ENCODE measurements at regions not wholly inside any gene's neighbourhood (a gene's known extent, or its start where the extent isn't known, plus 50 kb on each side); places are given as distances from the start of the nearest gene placed in this dataset.
"Not testable (repeated sequence)": the region's sequence is repeated elsewhere in the genome, so short reads cannot be mapped to it uniquely, and the experiment has no call there.

DNA sequence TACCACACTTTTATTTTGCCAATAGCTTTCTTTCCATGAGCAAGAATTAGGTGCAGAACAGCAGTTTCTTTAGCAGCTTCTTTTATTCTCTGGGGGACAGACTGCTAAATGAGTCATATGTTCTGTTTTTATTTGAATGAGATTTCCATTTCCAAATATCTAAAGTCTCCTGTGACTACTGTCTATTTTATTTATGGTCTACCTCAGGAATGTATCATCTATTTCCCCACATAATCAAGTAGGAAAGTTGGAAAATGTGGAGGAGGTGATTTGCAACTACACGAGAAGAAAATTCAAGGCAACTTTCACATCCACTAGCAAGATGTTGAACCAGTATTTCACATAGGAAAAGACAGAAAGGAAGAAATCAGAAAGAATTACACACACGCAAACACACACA lies 139.9 kb upstream of the MEX3C start:
- no peak for DNase-seq

DNA sequence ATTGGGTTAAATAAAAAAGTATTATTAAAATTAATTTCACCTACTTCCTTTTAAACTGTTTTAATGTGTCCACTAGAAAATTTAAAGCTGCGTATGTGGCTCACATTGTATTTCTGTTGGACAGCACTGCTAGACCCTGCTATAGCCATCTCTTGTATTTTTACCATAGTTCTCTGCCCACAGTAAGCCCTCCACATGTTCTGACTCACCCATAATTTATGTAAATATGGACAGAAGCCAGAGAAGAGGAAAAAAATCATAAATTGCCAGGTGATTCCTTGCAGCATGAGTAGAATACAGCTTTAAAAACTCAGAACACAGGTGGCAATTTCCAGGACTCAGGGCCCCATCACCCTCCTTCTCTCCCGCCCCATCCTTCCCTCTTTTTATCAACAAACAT lies 142.4 kb upstream of the MEX3C start:
- no peak for DNase-seq

DNA sequence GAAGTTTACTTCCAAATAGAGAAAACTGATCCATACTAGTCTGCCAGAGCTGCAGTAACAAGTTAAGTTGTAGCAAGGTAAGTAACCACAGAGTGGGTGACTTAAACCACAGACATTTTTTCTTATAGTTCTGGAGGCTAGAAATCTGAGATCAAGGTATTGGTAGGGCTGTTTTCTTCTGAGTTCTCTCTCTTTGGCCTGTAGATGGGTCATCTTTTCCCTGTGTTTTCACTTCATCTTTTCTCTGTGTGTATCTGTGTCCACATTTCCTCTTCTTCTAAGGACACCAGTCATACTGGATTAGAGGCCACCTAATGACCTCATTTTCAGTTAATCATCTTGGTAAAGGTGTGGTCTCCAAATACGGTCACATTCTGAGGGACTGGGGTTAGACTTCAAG lies 142.9 kb upstream of the MEX3C start:
- DNase-seq, result no peak

DNA sequence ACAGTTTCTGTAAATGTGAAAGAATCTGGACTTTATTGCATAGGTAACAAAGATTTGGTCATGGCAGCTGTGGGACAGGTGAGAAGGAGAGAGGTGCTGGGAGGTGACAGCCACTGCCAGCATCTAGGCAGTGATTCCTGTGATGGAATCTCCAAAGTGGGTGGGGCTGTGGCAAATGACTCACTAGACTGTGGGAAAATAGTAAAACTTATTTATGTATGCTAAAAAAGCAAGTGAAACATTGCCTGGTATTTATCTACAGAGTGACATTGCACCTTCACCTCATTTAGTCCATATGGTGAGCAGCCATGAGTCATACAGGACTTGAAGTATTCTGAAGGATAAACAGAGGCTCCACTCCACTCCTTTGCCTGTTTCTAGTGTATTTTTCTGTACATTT lies 145.3 kb upstream of the MEX3C start:
- no peak for DNase-seq

DNA sequence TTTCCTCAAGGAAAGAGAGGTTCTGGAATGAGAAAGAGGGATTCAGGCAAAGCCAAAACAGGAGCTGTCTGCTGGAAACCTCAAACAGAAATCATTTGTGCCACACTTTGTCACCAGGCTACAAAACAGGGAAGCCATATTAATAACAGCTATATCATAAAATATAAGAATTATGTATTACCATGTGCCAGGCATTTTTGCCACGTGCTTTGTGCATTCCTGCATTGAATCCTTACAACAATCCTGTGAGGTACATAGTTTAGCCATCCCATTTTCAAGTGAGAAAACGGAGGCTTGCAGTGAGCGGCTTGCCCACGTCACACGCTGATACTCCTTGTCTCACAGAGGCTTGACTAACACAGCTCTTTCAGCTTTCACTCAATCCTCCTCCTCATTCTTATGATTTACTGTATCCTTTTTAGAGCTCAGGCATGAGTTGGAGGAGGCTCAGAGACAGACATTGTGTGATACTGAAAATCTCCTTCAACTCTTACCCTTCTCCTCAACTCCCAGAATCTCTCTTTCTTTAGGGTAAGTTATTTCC lies 148.4 kb upstream of the MEX3C start:
- no peak for DNase-seq

DNA sequence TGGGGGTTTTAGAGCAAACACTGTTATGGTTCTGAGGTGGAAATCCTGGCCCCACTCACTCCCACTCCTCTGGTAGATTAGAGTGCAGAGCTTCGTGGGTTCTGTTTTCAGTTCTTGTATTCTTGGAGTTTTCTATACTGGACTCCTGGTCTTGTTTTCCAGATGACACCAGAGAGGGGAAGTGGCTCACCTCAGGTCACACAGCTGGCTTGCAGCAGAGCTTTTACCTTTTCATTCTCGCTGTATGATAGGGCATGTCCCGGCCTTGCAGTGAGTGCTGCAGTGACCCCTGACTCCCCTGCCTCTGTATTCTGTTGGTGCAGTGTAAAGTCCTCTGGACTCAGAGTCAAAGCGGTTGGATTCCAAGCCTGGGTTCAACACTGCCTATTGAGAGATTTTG lies 148.9 kb upstream of the MEX3C start:
- DNase-seq, result no peak

DNA sequence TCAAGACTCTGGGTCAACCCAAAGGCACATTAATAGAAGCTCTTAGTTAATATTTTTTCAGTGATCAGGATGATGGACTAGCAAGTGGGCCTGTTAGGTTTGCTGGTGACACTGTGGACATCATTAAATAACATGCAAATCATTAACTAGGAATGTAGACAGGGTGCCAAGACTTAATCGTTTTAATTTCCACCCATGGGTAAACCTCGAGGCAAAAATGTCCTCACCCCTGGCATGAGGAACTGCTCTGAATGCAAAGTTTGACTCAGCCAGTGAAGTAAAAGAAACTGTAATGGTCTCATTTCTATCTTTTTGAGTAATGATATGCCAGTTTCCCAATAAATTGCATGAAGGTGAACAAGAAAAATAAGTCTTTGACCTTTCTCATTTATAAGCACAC lies 152.6 kb upstream of the MEX3C start:
- DNase-seq, result no peak

DNA sequence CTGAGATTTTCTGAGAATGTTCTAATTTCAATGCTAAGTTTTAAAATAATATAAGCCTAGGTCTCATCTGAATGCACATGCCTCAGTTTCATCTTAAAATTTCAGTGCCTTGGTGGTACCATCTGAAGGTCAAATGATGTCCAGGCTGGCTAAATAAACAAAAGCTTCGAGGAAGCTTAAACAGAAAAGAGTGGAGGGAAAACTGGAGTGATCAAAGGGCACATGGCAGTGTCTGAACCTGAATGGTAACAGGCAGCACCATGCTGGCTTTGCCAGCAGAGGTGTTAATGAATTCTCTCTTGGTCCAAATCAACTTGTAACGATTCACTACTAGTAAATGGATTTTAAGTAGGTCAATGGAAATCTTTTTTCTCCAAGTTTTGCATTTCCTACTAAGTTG lies 158.4 kb upstream of the MEX3C start:
- no peak for DNase-seq

DNA sequence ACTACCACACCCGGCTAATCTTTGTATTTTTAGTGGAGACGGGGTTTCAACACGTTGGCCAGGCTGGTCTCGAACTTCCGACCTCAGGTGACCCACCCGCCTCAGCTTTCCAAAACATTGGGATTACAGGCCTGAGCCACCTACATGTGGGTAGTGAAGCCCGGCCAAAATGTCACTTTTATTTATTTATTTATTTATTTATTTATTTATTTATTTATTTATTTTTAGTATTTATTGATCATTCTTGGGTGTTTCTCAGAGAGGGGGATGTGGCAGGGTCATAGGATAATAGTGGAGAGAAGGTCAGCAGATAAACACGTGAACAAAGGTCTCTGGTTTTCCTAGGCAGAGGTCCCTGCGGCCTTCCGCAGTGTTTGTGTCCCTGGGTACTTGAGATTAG lies 162.8 kb upstream of the MEX3C start:
- DNase-seq, result not testable (repeated sequence)

DNA sequence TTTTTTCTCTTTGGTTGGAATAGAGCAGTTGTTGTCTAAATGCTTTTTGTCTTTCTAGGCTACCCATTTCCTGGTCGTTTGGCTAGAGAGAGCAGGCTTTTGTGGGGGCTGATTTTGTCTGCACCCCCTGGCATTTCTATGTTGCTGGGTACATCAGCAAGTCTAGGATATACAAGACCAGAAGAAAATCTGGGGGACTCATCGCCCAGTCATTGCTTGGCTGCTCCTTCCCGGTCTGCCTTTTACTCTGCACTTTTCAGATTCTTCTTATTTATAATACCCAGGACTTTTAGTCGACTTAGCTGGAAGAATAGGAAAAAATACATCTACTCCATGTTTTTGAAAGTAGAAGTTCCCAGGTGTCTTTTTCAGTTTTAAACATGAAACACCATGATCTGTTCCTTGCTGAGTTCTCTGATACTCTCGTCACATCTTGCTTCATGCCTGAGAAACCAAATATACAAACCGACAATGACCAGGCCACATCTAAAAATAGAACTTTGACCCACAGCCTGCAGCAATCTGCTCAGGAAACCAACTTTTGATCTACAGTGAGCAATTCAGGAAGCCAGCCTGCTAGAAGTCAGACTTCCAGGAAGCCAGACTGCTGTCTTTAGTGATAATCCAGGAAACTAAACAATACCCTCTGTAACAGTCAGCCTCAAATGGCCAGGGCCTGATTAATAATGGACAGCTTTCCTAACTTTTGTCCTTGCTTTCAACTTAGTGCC lies 163.8 kb upstream of the MEX3C start:
- peak; percentile 30 for DNase-seq

DNA sequence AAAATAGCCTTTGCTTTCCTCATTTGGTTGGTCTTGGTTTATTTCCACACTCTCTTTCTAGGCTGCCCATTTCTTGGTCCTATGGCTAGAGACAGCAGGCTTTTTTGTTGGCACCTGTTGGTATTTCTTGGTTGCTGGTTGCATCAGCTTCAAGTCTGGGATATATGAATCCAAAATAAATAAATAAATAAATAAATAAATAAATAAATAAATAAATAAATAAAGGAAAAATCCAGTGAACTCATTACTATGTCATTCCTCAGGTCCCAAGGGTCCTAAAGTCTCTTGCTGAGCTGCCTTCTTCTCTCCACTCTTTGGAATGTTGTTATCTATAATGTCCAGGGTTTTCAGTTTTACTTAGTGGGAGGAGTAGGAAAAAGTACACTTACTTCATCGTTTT lies 165.9 kb upstream of the MEX3C start:
- DNase-seq, result no peak

DNA sequence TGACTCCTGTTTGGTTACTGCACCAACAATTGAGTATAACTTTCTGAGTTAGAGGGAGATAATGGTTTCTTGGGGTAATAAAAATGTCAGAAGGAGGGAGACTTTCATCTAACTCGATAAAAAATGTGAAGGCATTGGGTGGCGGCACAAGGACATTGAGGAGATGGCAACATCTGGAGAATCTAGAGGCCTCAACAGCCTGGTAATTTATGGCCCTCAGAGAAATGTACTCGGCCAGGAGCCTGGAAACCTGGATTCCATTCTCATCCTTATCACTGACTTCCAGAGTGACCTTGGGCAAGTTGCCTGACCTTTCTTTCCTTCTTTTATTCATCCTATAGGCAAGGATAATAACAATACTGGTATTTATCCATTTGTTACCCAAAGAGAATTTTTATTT lies 173.5 kb upstream of the MEX3C start:
- no peak for DNase-seq

DNA sequence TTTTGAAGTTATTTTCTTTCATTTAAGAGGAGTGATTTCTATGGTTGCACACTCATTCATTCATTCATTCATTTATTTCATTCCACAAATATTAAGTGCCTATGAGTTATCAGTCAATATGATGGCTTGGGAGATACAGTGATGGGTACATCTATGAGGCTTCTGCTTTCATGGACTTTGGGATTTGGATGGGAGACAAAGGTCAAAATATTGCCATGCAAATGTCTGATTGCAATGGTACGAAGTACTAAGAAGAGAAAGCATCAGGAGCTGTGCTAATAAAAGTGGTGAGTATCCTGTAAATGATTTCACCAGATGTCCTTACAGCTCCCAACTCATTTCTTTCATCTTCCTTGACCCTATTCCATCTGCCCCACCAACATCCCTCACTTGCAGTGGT lies 174.4 kb upstream of the MEX3C start:
- no peak for DNase-seq

DNA sequence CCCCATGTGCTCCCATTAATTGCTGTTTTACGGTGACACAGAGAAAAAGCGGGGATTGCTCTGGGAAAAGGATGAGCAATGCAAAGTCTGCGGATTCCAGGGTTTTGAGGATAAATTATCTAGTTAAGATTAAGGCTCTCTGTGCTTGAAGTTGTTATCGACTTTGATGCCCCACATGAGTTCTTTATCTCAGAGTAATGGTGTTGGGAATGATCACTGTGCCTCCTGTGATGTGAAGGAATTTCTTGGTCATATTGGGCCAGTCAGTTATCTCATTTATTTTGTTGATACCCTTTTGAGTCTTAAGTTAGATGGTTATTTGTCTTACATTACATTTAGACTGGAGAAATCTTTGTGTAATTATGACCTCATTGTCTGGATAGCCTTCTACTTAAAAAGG lies 184.6 kb upstream of the MEX3C start:
- DNase-seq, result no peak

DNA sequence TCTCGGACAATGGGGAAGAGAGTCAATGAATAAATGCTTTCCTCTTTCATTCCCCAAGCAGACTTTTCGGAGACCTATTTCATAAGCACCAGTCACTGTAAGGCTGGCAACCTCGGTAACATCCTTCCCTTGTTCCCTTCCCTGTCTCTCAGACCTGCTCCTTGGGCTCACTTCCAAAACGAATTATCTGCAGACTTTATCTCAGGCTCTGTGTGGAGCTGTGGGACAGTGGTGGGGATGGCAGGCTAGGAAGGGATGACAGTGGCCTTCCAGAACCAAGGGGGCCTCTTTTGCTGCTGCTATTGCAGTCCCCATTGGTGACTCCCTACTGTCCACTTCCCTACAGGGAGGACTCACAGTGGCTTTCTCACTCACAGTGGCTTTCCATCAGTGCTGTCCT lies 185.6 kb upstream of the MEX3C start:
- DNase-seq, result no peak

DNA sequence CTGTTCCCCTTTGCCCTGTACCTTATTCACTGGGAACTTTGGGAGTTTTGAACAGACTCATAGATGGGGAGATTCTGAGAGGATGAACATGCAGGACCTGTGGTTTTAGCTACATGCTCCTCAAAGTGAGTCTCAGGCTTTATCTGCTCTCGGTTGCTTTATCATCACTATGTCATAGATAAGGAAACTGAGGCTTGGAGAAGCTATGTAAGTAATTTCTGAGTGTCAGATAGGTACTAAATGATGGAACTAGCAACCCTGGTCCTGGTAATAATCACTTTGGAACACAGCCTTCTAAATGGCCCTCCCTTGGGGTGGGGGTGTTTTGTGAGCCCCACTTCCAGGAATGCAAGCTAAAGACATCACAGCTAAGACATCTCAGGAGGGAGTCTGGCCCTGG lies 186.2 kb upstream of the MEX3C start:
- DNase-seq, result no peak

DNA sequence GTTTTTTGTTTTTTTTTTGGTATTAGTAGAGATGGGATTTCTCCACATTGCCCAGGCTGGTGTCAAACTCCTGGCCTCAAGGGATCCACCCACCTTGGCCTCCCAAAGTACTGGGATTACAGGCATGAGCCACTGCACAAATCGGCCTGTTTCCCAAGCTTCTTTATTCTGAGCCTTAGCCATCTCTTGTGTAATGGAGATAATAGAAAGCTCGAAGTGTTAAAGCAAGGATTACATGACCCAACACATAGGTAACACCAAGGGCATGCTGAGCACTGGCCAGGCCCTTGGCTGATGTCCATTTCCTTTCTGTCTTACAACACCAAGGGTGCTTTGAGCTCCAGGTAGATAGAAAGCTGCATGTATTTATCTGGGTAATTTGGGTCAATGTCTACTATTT lies 187.8 kb upstream of the MEX3C start:
- DNase-seq, result no peak

DNA sequence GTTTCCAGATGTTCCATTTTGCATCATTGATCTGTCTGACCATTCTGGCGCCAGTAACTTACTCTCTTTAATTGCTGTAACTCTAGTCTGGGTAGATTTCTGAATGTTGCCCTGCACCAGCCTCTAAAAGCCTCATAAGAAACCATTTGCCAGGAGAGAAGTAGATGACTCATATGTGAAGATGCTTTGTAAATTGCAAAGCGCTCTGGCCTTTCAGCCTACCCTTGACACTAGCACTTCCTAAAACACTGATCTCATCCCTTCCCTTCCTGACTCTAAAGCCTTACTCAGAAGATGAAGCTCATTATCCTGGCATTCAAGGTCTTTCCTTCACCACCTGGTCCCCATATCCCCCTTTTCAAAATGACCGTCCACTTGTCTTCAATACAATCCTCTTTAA lies 193.2 kb upstream of the MEX3C start:
- no peak for DNase-seq

DNA sequence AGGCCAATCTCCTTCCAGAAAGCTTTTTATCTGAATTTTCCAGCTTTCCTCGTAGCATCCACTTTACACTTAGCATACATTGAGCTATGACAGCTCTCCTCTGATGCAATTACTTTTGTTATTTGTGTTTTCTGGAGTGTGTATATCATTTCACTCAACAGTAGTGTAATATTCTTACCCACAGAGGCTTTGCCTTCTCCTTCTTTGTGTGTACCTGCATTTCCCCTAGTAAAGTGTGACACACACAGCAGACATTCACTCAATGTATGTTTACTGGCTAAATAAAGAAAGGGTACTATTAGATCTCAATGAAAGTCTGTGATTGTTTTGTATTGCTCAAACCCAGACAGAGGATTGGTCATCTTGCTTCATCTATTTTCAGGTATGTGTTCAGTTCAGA lies 193.7 kb upstream of the MEX3C start:
- DNase-seq, result no peak

DNA sequence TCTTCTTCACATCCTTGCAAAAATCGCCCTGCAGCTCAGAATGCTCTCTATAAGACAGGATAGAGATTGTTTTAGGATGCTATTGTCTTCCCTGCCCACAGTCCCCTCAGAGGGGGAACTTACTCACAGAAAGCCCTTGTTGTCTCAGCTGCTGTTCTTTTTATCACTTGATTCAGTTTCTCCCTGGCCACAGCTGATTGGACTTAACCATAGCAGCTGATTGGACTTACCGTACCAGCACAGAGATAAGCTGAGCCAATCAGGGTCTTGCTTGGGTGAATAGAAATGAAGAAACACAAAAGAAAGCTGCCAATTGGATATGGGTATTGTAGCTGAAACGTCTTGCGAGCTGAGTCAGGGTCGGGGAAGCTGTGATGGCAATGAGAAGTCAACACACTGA lies 194.2 kb upstream of the MEX3C start:
- no peak for DNase-seq

DNA sequence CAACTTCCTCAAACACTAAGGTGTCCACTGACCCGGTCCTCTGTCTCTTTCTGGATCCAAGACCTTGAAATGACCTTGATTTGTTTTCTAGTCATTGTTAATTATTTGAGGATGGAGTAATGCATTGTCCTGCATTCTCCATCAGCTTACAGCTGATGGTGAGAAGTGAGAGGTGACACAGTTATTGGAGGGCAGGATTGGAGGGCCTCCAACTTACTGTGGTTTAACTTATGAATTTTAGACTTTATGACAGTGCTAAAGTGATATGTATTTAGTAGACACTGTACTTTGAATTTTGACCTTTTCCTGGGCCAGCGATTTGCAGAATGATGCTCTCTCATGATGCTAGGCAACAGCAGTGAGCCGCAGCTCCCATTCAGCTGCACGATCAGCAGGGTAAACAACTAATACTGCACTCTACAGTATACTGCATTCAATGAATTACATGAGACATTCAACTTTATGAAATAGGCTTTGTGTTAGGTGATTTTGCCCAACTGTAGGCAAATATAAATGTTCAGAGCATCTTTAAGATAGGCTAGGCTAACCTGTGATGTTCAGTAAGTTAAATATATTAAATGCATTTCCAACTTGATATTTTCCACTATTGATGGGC lies 200.0 kb upstream of the MEX3C start:
- DNase-seq, result no peak

DNA sequence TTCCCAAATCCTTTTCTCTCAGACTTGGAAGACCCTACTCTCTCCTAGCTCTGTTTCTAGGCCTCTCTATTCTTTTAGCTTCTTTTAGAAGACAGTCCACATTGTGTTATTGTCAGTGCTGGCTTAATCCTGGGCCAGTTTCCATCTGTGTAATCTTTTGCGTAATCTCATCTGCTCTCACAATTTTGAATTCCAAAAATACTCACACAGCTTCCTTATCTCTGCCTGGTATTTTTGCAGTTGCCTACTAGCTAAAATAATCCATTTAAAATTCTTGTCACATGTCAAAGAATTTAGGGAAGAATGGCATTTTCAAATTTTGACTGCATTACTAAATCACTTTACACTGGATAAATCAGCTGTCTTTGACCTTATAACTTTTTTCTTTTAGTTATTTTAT lies 200.6 kb upstream of the MEX3C start:
- DNase-seq, result no peak

DNA sequence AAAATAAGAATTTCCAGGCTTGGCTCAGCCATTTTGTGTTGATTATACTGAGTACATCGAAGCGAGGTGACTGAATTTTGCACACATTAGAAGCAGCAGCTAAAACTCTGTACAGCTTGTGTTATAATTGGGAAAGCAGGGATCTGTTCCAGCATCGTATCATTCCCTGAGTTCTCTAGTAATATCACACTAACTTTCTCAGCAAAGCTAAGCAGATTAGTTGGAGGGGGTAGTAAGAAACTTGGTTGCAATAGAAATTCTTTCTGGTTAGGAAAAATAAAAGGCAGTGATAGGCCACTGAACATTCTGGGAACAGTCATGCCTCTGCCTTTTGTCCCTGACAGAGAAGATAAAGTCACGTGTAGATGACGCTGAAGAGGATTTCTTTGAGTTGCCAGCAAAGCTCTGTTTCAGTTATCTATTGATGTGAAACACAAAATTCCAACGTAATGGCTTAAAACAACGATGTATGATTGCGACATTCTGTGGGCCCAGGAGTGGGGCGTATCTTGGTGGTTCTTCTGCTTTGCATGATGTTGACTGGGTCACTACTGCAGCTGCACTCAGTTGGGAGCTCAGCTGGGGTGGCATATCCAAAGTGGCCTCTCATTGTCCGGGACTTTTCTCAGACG lies 202.1 kb upstream of the MEX3C start:
- DNase-seq, result no peak

DNA sequence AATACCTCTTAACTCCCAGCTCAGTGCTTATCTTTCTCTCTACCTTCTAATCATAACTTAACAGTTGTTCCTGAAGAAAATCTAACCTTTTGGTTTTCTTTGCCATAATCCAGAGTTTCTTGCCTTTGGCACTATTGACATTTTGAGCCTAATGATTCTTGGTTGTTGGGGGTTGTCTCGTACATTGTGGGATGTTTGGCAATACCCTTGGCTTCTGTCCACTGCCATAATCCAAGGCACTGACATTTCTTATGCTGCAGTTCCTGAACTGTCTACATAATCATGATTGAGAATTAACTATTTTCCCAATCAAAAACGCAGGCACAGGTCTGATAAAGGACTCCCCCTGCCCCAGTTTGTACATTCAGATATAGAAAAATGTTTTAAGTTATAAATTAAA lies 203.2 kb upstream of the MEX3C start:
- DNase-seq, result no peak

All from left hindlimb (tissue), 1 donor.